GM23248 (cell line): ENCODE measurements at regions not wholly inside any gene's neighbourhood (a gene's known extent, or its start where the extent isn't known, plus 50 kb on each side); places are given as distances from the start of the nearest gene placed in this dataset.

Source experiments
- DNase-seq: peaks from one replicate; pipeline ENCODE4 v3.0.0-alpha.2; 2015
- H2AFZ ChIP-seq: fragments of 200-600 bp; sonication (generic); 2 replicates; pipeline ENCODE4 v1.6.1; 2016; ENCODE audit warnings: antibody characterized with exemption
- H3F3A ChIP-seq: fragments of 200-600 bp; sonication (generic); 2 replicates; pipeline ENCODE4 v1.6.1; 2016; ENCODE audit warnings: mild to moderate bottlenecking, antibody characterized with exemption, mixed run types; ENCODE audit not compliant: insufficient read depth
- H3K27ac ChIP-seq: fragments of 200-600 bp; sonication (generic); 2 replicates; pipeline ENCODE4 v1.5.1; 2016; ENCODE audit warnings: mild to moderate bottlenecking
- H3K27me3 ChIP-seq: fragments of 200-600 bp; sonication (generic); replicated peaks from 2 replicates; pipeline ENCODE4 v1.6.1; 2016; ENCODE audit warnings: mild to moderate bottlenecking; ENCODE audit not compliant: insufficient read depth
- H3K36me3 ChIP-seq: fragments of 200-600 bp; sonication (generic); 2 replicates; pipeline ENCODE4 v1.6.1; 2016; ENCODE audit warnings: low read depth, mild to moderate bottlenecking
- H3K4me1 ChIP-seq: fragments of 200-600 bp; sonication (generic); 2 replicates; pipeline ENCODE4 v1.6.1; 2016; ENCODE audit warnings: mild to moderate bottlenecking; ENCODE audit not compliant: insufficient read depth
- H3K4me2 ChIP-seq: fragments of 200-600 bp; sonication (generic); one replicate; pipeline ENCODE4 v1.6.1; 2016; ENCODE audit warnings: mild to moderate bottlenecking; ENCODE audit not compliant: unreplicated experiment
- H3K4me3 ChIP-seq: fragments of 200-600 bp; sonication (generic); 2 replicates; pipeline ENCODE4 v1.5.1; 2016; ENCODE audit warnings: mild to moderate bottlenecking
- H3K79me2 ChIP-seq: fragments of 200-600 bp; sonication (generic); 2 replicates; pipeline ENCODE4 v1.6.1; 2016; ENCODE audit warnings: mild to moderate bottlenecking; ENCODE audit not compliant: insufficient read depth
- H3K9ac ChIP-seq: fragments of 200-600 bp; sonication (generic); 2 replicates; pipeline ENCODE4 v1.6.1; 2016; ENCODE audit warnings: mild to moderate bottlenecking
- H3K9me2 ChIP-seq: fragments of 200-600 bp; sonication (generic); 2 replicates; pipeline ENCODE4 v1.6.1; 2016; ENCODE audit warnings: mixed run types, mild to moderate bottlenecking, moderate library complexity; ENCODE audit not compliant: insufficient read depth
- H3K9me3 ChIP-seq: fragments of 200-600 bp; sonication (generic); one replicate; pipeline ENCODE4 v1.6.1; 2017; ENCODE audit warnings: low read depth
- H4K20me1 ChIP-seq: fragments of 200-600 bp; sonication (generic); 2 replicates; pipeline ENCODE4 v1.6.0; 2016; ENCODE audit not compliant: insufficient read depth
- EZH2 ChIP-seq: fragments of 200-600 bp; sonication (generic); IDR thresholded peaks from 2 replicates; pipeline ENCODE4 v1.6.1; 2018; ENCODE audit warnings: antibody characterized with exemption, mild to moderate bottlenecking; ENCODE audit not compliant: insufficient read depth, poor library complexity, severe bottlenecking
- EZH2phosphoT487 ChIP-seq: fragments of 200-600 bp; sonication (generic); IDR thresholded peaks from 2 replicates; pipeline ENCODE4 v1.6.1; 2018; ENCODE audit warnings: antibody characterized with exemption, moderate library complexity, mild to moderate bottlenecking, low read depth; ENCODE audit not compliant: insufficient read depth
- WGBS, 2 experiments: methylation state at CpG; one replicate each; pipeline ENCODE4 v1.1.6; 2015 to 2017; ENCODE audit warnings: low lambda C conversion rate in 2 of 2, low coverage in 1 of 2; ENCODE audit errors: missing lambda C conversion rate in 2 of 2; 5-methylcytosine and 5-hydroxymethylcytosine counted together
- in situ Hi-C: fragments of 300-500 bp; cut with MboI; formaldehyde crosslinking; loops from 2 replicates; pipeline ENCODE4 v1.15.0; 2020

- Histone ChIP-seq H3K79me2 (no peaks in the 10 kb centered on the region), H3K9me3 (no peaks in the 10 kb centered on the region), H3K27me3 (no peaks in the 10 kb centered on the region), H3K4me1 (no peaks in the 10 kb centered on the region), H4K20me1 (no peaks in the 10 kb centered on the region), H3K36me3 (no peaks in the 10 kb centered on the region), H3K4me2 (no peak overlapping the region), H3K9me2 (no peaks in the 10 kb centered on the region), H3F3A (no peaks in the 10 kb centered on the region), H2AFZ (no peak overlapping the region), H3K4me3 (no peak overlapping the region), H3K27ac (no peak overlapping the region), H3K9ac (no peak overlapping the region)
- 71 to 79% methylated on average over 16 of the region's 16 CpGs for WGBS, 2 experiments
- in situ Hi-C loops: no loop called here
- TF ChIP-seq EZH2 (no peak), EZH2phosphoT487 (no peak)
- no peak for DNase-seq
Observed at GRCh38 chr19:31875591-31875990, 469.8 kb upstream of the ZNF507 start.

GRCh38 chr19:31880283-31880682 lies 465.1 kb upstream of the ZNF507 start:
- H3K27me3 ChIP-seq: no peaks in the 10 kb centered on the region
- H3K27ac ChIP-seq: no peak overlapping the region
- 13 to 18% methylated on average over 2 of the region's 2 CpGs for WGBS, 2 experiments
- TF ChIP-seq EZH2phosphoT487 (no peak), EZH2 (no peak)
- no peak for DNase-seq
- no peak overlapping the region for H2AFZ ChIP-seq
- H3K9me3 ChIP-seq: no peaks in the 10 kb centered on the region
- H3K4me3 ChIP-seq: no peak overlapping the region
- H3K4me2 ChIP-seq: no peak overlapping the region
- no peaks in the 10 kb centered on the region for H4K20me1 ChIP-seq
- H3K9me2 ChIP-seq: no peaks in the 10 kb centered on the region
- no peaks in the 10 kb centered on the region for H3K79me2 ChIP-seq
- H3F3A ChIP-seq: no peaks in the 10 kb centered on the region
- H3K4me1 ChIP-seq: no peaks in the 10 kb centered on the region
- in situ Hi-C loops: no loop called here
- no peaks in the 10 kb centered on the region for H3K36me3 ChIP-seq
- no peak overlapping the region for H3K9ac ChIP-seq

GRCh38 chr19:31881988-31882387 lies 463.4 kb upstream of the ZNF507 start:
- no peaks in the 10 kb centered on the region for H3K9me2 ChIP-seq
- in situ Hi-C loops: no loop called here
- H3K27ac ChIP-seq: no peak overlapping the region
- no peaks in the 10 kb centered on the region for H3K9me3 ChIP-seq
- H3K4me2 ChIP-seq: no peak overlapping the region
- H2AFZ ChIP-seq: no peak overlapping the region
- no peak for TF ChIP-seq EZH2phosphoT487
- TF ChIP-seq EZH2: no peak
- no peaks in the 10 kb centered on the region for H3K79me2 ChIP-seq
- H4K20me1 ChIP-seq: no peaks in the 10 kb centered on the region
- no peaks in the 10 kb centered on the region for H3K4me1 ChIP-seq
- H3F3A ChIP-seq: no peaks in the 10 kb centered on the region
- H3K9ac ChIP-seq: no peak overlapping the region
- no peaks in the 10 kb centered on the region for H3K36me3 ChIP-seq
- DNase-seq: no peak
- H3K4me3 ChIP-seq: no peak overlapping the region
- no peaks in the 10 kb centered on the region for H3K27me3 ChIP-seq
- WGBS, 2 experiments: 48 to 59% methylated on average over 7 of the region's 7 CpGs

- Histone ChIP-seq H3K9me2 (no peaks in the 10 kb centered on the region), H3K4me3 (no peak overlapping the region), H3K27me3 (no peaks in the 10 kb centered on the region), H3K27ac (no peak overlapping the region), H2AFZ (no peak overlapping the region), H3K79me2 (no peaks in the 10 kb centered on the region), H3K9me3 (no peaks in the 10 kb centered on the region), H3K4me2 (no peak overlapping the region), H3K36me3 (no peaks in the 10 kb centered on the region), H3K9ac (no peak overlapping the region), H3F3A (no peaks in the 10 kb centered on the region), H4K20me1 (no peaks in the 10 kb centered on the region), H3K4me1 (no peaks in the 10 kb centered on the region)
- in situ Hi-C loops: no loop called here
- WGBS, 2 experiments: 44 to 48% methylated on average over 2 of the region's 2 CpGs
- DNase-seq: no peak
- TF ChIP-seq EZH2phosphoT487: no peak
- no peak for TF ChIP-seq EZH2
Observed at GRCh38 chr19:31882709-31883108, 462.7 kb upstream of the ZNF507 start.

GRCh38 chr19:31883296-31883990 lies 462.0 kb upstream of the ZNF507 start:
- no peaks in the 10 kb centered on the region for H3K9me2 ChIP-seq
- TF ChIP-seq EZH2 (no peak), EZH2phosphoT487 (no peak)
- in situ Hi-C loops: no loop called here
- no peaks in the 10 kb centered on the region for H3K27me3 ChIP-seq
- DNase-seq: no peak
- no peaks in the 10 kb centered on the region for H3K9me3 ChIP-seq
- no peak overlapping the region for H3K9ac ChIP-seq
- H2AFZ ChIP-seq: no peak overlapping the region
- no peak overlapping the region for H3K4me2 ChIP-seq
- no peak overlapping the region for H3K27ac ChIP-seq
- no peaks in the 10 kb centered on the region for H3K36me3 ChIP-seq
- no peak overlapping the region for H3K4me3 ChIP-seq
- H3K79me2 ChIP-seq: no peaks in the 10 kb centered on the region
- 56 to 58% methylated on average over 17 of the region's 17 CpGs for WGBS, 2 experiments
- H3K4me1 ChIP-seq: no peaks in the 10 kb centered on the region
- H3F3A ChIP-seq: no peaks in the 10 kb centered on the region
- H4K20me1 ChIP-seq: no peaks in the 10 kb centered on the region
